ENCODE measurements at regions not wholly inside any gene's neighbourhood (a gene's known extent, or its start where the extent isn't known, plus 50 kb on each side); places are given as distances from the start of the nearest gene placed in this dataset.

DNA sequence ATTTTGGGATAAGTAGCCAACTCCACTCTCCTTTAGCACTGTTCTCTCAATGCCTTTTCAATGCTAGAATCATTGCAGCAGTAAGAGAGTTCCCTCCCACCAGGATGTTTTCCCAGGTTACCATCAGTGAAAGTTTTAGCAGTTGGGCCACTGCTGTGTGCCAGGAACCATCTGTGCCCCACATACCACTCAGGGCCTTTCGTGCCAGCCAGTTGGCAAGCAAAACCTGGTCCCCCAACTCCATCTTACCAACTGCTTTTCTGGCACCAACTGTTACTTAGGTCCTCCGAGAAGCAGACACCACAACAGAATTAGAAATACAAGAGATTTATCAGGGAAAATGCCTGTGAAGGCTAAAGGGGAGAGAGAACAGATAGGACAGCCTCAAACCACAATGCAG, 533.4 kb upstream of the NBEA start:
- no peak overlapping the region for H4K91ac ChIP-seq (ENCODE audit: insufficient read length, low read depth, low read length)
- Mint-ChIP-seq H3K4me3 (no peak overlapping the region), H3K27ac (peak overlapping the region in 1 of 3 experiments; percentile 5; a peak in 1 of 7 replicates), H3K27me3 (ENCODE audit: low read depth) (no peaks in the 10 kb centered on the region), H3K36me3 (ENCODE audit: insufficient read depth in 1 of 3, low read depth in 3 of 3) (no peaks in the 10 kb centered on the region; a peak in 1 of 7 replicates), H3K4me1 (no peaks in the 10 kb centered on the region), H3K9me3 (peaks cover 0 to 2% of the 10 kb centered on the region in 2 experiments; a peak in 1 of 5 replicates)
- no peak overlapping the region for H3K14ac ChIP-seq (ENCODE audit: insufficient read depth, low read length)
- no peaks in the 10 kb centered on the region for H3K23me2 ChIP-seq (ENCODE audit: insufficient read length, low read depth, low read length, poor library complexity, severe bottlenecking)
- no peak overlapping the region for H4K5ac ChIP-seq (ENCODE audit: insufficient read length, low read depth, low read length)
- no peak overlapping the region for H2AFZ ChIP-seq (ENCODE audit: low read length)
- no peak overlapping the region for H3K9ac ChIP-seq (ENCODE audit: extremely low read depth, insufficient read length, low read length)
- H3K18ac ChIP-seq (ENCODE audit: insufficient read length, low read depth, low read length) = no peak overlapping the region
- no peak overlapping the region for H2BK20ac ChIP-seq (ENCODE audit: low read depth, low read length, poor library complexity, severe bottlenecking)
- H4K20me1 ChIP-seq (ENCODE audit: control insufficient read depth, insufficient read depth, insufficient read length) = no peaks in the 10 kb centered on the region
- no peaks in the 10 kb centered on the region for H3K27me3 ChIP-seq (ENCODE audit: insufficient read depth, low read length)
- no peak overlapping the region for H2BK12ac ChIP-seq (ENCODE audit: insufficient read length, low read depth, low read length)
- H2BK120ac ChIP-seq (ENCODE audit: low read depth, low read length, poor library complexity, severe bottlenecking) = no peak overlapping the region
- no peak overlapping the region for H3K23ac ChIP-seq (ENCODE audit: insufficient read length, low read depth, low read length)
- no peak for DNase-seq
- no peak overlapping the region for H3K27ac ChIP-seq (ENCODE audit: insufficient read length, low read depth, low read length)
- no peak overlapping the region for H3T11ph ChIP-seq (ENCODE audit: low read length)
- no peak overlapping the region for H3K56ac ChIP-seq (ENCODE audit: insufficient read length, low read depth, low read length)
- no peaks in the 10 kb centered on the region for H3K9me3 ChIP-seq (ENCODE audit: control insufficient read depth, low read depth, low read length)
- H2AK5ac ChIP-seq (ENCODE audit: insufficient read length, low read length) = no peak overlapping the region
- H3K4me2 ChIP-seq (ENCODE audit: insufficient read depth, insufficient read length, low read length) = no peak overlapping the region
- TF ChIP-seq, protein P1, sequence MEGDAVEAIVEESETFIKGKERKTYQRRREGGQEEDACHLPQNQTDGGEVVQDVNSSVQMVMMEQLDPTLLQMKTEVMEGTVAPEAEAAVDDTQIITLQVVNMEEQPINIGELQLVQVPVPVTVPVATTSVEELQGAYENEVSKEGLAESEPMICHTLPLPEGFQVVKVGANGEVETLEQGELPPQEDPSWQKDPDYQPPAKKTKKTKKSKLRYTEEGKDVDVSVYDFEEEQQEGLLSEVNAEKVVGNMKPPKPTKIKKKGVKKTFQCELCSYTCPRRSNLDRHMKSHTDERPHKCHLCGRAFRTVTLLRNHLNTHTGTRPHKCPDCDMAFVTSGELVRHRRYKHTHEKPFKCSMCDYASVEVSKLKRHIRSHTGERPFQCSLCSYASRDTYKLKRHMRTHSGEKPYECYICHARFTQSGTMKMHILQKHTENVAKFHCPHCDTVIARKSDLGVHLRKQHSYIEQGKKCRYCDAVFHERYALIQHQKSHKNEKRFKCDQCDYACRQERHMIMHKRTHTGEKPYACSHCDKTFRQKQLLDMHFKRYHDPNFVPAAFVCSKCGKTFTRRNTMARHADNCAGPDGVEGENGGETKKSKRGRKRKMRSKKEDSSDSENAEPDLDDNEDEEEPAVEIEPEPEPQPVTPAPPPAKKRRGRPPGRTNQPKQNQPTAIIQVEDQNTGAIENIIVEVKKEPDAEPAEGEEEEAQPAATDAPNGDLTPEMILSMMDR (conservative IDR thresholded peaks at IDR 0.05) = no peak
- no CpG with 5 or more reads among the region's 2 CpGs for WGBS (ENCODE audit: extremely low coverage, insufficient read length, low lambda C conversion rate)
- H2BK5ac ChIP-seq (ENCODE audit: insufficient read length, low read length) = no peak overlapping the region
- H3K79me1 ChIP-seq (ENCODE audit: insufficient read depth, low read depth, low read length, poor library complexity, severe bottlenecking) = no peaks in the 10 kb centered on the region
- H3K4ac ChIP-seq (ENCODE audit: low read depth, low read length) = no peak overlapping the region
- no peaks in the 10 kb centered on the region for H3K4me1 ChIP-seq (ENCODE audit: insufficient read depth, low read length)
- H3K79me2 ChIP-seq (ENCODE audit: insufficient read depth, low read length) = no peaks in the 10 kb centered on the region
- H2BK15ac ChIP-seq (ENCODE audit: low read depth, low read length) = no peak overlapping the region
- no peak overlapping the region for H4K8ac ChIP-seq (replicated peaks; ENCODE audit: insufficient read length, low read depth, low read length)

All from H9 (cell line).